SK-N-SH (cell line): ENCODE measurements at regions not wholly inside any gene's neighbourhood (a gene's known extent, or its start where the extent isn't known, plus 50 kb on each side); places are given as distances from the start of the nearest gene placed in this dataset.
A peak's percentile ranks its signal among the peaks of the same experiment; 100 is the strongest.

Experiments used
- CTCF ChIA-PET: fragments of 300-600, 350-600 bp; formaldehyde crosslinking; extraction: SDS; loops from one replicate; lab custom pipeline; 2021; lab: Yijun Ruan, JAX
- POLR2A ChIA-PET: fragments of 350-600 bp; sonication (Branson Sonifier 250); formaldehyde crosslinking; extraction: SDS; loops from one replicate; lab custom pipeline; 2020; ENCODE audit warnings: antibody characterized with exemption, inconsistent platforms; lab: Yijun Ruan, JAX
- DNase-seq: peaks from one replicate; pipeline ENCODE4 v3.0.0; 2012
- H2AFZ ChIP-seq: fragments of 200-600 bp; sonication (generic); 2 replicates; pipeline ENCODE4 v1.8.1; 2016; ENCODE audit warnings: antibody characterized with exemption, mild to moderate bottlenecking, low read depth
- H3F3A ChIP-seq: fragments of 200-600 bp; sonication (generic); replicated peaks from 2 replicates; pipeline ENCODE3; 2016; ENCODE audit warnings: antibody characterized with exemption, mild to moderate bottlenecking; ENCODE audit not compliant: insufficient read depth
- H3K27ac ChIP-seq, 2 experiments: fragments of 200-500 bp in 1 of 2; fragments of 200-600 bp in 1 of 2; sonication (Bioruptor generic) in 1 of 2; sonication (generic), shearing (Covaris generic) in 1 of 2; 2 replicates each; pipeline versions ENCODE4 v1.5.1 to v1.6.1; 2014 to 2016; ENCODE audit warnings: low read depth in 2 of 2, inconsistent platforms in 1 of 2, low read length in 1 of 2, mild to moderate bottlenecking in 1 of 2, mixed read lengths in 1 of 2
- H3K27me3 ChIP-seq: fragments of 200-600 bp; sonication (generic), shearing (Covaris generic); 2 replicates; pipeline ENCODE4 v1.6.1; 2016; ENCODE audit warnings: mixed run types; ENCODE audit not compliant: insufficient read depth
- H3K36me3 ChIP-seq, 2 experiments: fragments of 200-500 bp in 1 of 2; fragments of 200-600 bp in 1 of 2; sonication (Bioruptor generic) in 1 of 2; sonication (generic) in 1 of 2; replicated peaks in 1 of 2; 2 replicates each; pipeline versions ENCODE3 to v1.5.1; 2014 to 2016; ENCODE audit warnings: low read length in 1 of 2, mild to moderate bottlenecking in 1 of 2; ENCODE audit not compliant: insufficient read depth in 2 of 2, control insufficient read depth in 1 of 2
- H3K4me1 ChIP-seq, 2 experiments: fragments of 200-500 bp in 1 of 2; fragments of 200-600 bp in 1 of 2; sonication (Bioruptor generic) in 1 of 2; sonication (generic), shearing (Covaris generic) in 1 of 2; 2 replicates each; pipeline versions ENCODE4 v1.5.1 to v1.6.1; 2014 to 2016; ENCODE audit warnings: low read depth in 1 of 2, low read length in 1 of 2, mixed run types in 1 of 2; ENCODE audit not compliant: insufficient read depth in 2 of 2, control insufficient read depth in 1 of 2
- H3K4me2 ChIP-seq: fragments of 200-600 bp; sonication (generic), shearing (Covaris generic); 2 replicates; pipeline ENCODE4 v1.6.1; 2017; ENCODE audit warnings: mixed run types
- H3K4me3 ChIP-seq, 2 experiments: fragments of 200-500 bp in 1 of 2; fragments of 200-600 bp in 1 of 2; sonication (Bioruptor generic) in 1 of 2; sonication (generic), shearing (Covaris generic) in 1 of 2; 2 replicates each; pipeline versions ENCODE4 v1.5.1 to v1.8.1; 2014 to 2016; ENCODE audit warnings: low read depth in 2 of 2, inconsistent platforms in 1 of 2, low read length in 1 of 2, mild to moderate bottlenecking in 1 of 2, mixed read lengths in 1 of 2, moderate library complexity in 1 of 2
- H3K79me2 ChIP-seq: fragments of 200-600 bp; sonication (generic); 2 replicates; pipeline ENCODE4 v1.8.1; 2017; ENCODE audit warnings: mild to moderate bottlenecking; ENCODE audit not compliant: insufficient read depth
- H3K9ac ChIP-seq: fragments of 200-600 bp; sonication (generic); 2 replicates; pipeline ENCODE4 v1.6.1; 2017; ENCODE audit warnings: mixed run types
- H3K9me2 ChIP-seq: fragments of 200-600 bp; sonication (generic); 2 replicates; pipeline ENCODE4 v1.6.1; 2017; ENCODE audit warnings: mixed run types
- H3K9me3 ChIP-seq: fragments of 200-600 bp; sonication (generic); 2 replicates; pipeline ENCODE4 v1.6.1; 2017; ENCODE audit warnings: mixed run types, mild to moderate bottlenecking, moderate library complexity
- H4K20me1 ChIP-seq: fragments of 200-600 bp; sonication (generic); 2 replicates; pipeline ENCODE4 v1.6.1; 2017; ENCODE audit warnings: mild to moderate bottlenecking, mixed run types; ENCODE audit not compliant: insufficient read depth
- EP300 ChIP-seq, 2 experiments: IDR thresholded peaks; 2 replicates each; pipeline versions ENCODE4 v1.4.0 to v1.6.1; 2012; ENCODE audit warnings: borderline replicate concordance in 1 of 2, low read depth in 1 of 2, low read length in 1 of 2
- FOSL2 ChIP-seq: IDR thresholded peaks from 2 replicates; pipeline ENCODE4 v1.4.0; 2012; ENCODE audit warnings: low read depth, mild to moderate bottlenecking, moderate library complexity, borderline replicate concordance
- GATA2 ChIP-seq: sonication (generic); formaldehyde crosslinking; IDR thresholded peaks from 2 replicates; pipeline ENCODE4 v1.5.0; 2020; ENCODE audit warnings: mild to moderate bottlenecking, missing genetic modification reagents
- MXI1 ChIP-seq: IDR thresholded peaks from 2 replicates; pipeline ENCODE4 v1.6.1; 2012; ENCODE audit warnings: mild to moderate bottlenecking, low read depth, low read length, improper control_type of control experiment
- NFIC ChIP-seq: IDR thresholded peaks from 2 replicates; pipeline ENCODE4 v1.4.0; 2012; ENCODE audit warnings: borderline replicate concordance
- NRF1 ChIP-seq: IDR thresholded peaks from 2 replicates; pipeline ENCODE4 v1.6.1; 2012; ENCODE audit warnings: low read depth, mild to moderate bottlenecking, low read length
- RAD21 ChIP-seq: IDR thresholded peaks from 2 replicates; pipeline ENCODE4 v1.6.1; 2012; ENCODE audit warnings: mild to moderate bottlenecking, low read length
- RCOR1 ChIP-seq: fragments of 150-350 bp; IDR thresholded peaks from 2 replicates; pipeline ENCODE4 v1.6.1; 2017; ENCODE audit warnings: antibody characterized with exemption, low read length
- RFX5 ChIP-seq: IDR thresholded peaks from 2 replicates; pipeline ENCODE4 v1.6.1; 2012; ENCODE audit warnings: mild to moderate bottlenecking, improper control_type of control experiment, low read length
- SMC3 ChIP-seq: IDR thresholded peaks from 2 replicates; pipeline ENCODE4 v1.6.1; 2012; ENCODE audit warnings: low read depth, low read length, improper control_type of control experiment
- TAF1 ChIP-seq: IDR thresholded peaks from 2 replicates; pipeline ENCODE4 v1.6.1; 2012; ENCODE audit warnings: low read depth, mild to moderate bottlenecking, low read length, moderate library complexity, borderline replicate concordance
- TCF12 ChIP-seq: IDR thresholded peaks from 2 replicates; pipeline ENCODE4 v1.4.0; 2012
- TEAD4 ChIP-seq: IDR thresholded peaks from 2 replicates; pipeline ENCODE4 v1.4.0; 2012; ENCODE audit warnings: mild to moderate bottlenecking, borderline replicate concordance; ENCODE audit not compliant: insufficient read depth
- WGBS: methylation state at CpG from one replicate; pipeline ENCODE4 v1.1.6; 2017; ENCODE audit warnings: low lambda C conversion rate; 5-methylcytosine and 5-hydroxymethylcytosine counted together
- TF ChIP-seq, protein P1 (sequence below): IDR thresholded peaks from 2 replicates; pipeline ENCODE4; 2012
- TF ChIP-seq, protein P2 (sequence below): IDR thresholded peaks from 2 replicates; pipeline ENCODE4 v1.6.1; 2012; ENCODE audit warnings: mild to moderate bottlenecking, low read depth, low read length, moderate library complexity
- TF ChIP-seq, protein P3 (sequence below): fragments of 200-600 bp; sonication (generic); IDR thresholded peaks from 2 replicates; pipeline ENCODE4 v1.6.1; 2017; ENCODE audit warnings: antibody characterized with exemption, mild to moderate bottlenecking, moderate library complexity

DNA sequence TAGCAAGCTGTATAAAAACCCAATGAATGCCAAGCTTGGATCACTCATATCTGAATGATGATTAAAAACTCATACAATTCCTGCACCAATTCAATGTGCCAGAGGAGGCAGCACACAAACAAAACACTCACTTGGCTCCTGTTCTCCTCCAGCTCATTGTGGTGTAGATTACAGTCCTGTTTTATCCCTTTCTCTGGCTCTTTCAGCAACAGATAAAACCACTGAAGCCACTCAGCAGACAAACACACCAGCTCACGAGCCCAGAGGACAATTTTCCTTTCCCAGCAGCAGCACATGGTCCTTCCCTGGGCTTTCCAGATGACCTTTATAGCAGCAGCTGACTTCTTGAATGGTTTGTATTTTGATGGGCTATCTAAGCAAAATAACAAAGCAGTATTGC lies 107.3 kb upstream of the STARD3NL start:
- H3F3A ChIP-seq = no peaks in the 10 kb centered on the region
- no peaks in the 10 kb centered on the region for H4K20me1 ChIP-seq
- POLR2A ChIA-PET = no interaction called here
- H3K9me2 ChIP-seq = no peaks in the 10 kb centered on the region
- TF ChIP-seq NRF1 (no peak), RCOR1 (peak; percentile 68), TCF12 (no peak), FOSL2 (no peak), SMC3 (peak; percentile 29; the same call in 1 of the 2 replicates), RAD21 (peak; percentile 54), MXI1 (peak; percentile 91; the same call in 1 of the 2 replicates), TAF1 (no peak), NFIC (no peak), TEAD4 (no peak), EP300 (IDR thresholded peaks at IDR 0.05; ENCODE audit: borderline replicate concordance in 1 of 2, low read depth in 1 of 2, low read length in 1 of 2) (peak in 1 of 2 experiments; percentile 72; a peak in 2 of 4 replicates), RFX5 (peak; percentile 45; the same call in 1 of the 2 replicates), GATA2 (CRISPR knock-in tag) (peak; percentile 50; the same call in 1 of the 2 replicates)
- TF ChIP-seq, protein P1, sequence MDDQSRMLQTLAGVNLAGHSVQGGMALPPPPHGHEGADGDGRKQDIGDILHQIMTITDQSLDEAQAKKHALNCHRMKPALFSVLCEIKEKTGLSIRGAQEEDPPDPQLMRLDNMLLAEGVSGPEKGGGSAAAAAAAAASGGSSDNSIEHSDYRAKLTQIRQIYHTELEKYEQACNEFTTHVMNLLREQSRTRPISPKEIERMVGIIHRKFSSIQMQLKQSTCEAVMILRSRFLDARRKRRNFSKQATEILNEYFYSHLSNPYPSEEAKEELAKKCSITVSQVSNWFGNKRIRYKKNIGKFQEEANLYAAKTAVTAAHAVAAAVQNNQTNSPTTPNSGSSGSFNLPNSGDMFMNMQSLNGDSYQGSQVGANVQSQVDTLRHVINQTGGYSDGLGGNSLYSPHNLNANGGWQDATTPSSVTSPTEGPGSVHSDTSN = no peak
- TF ChIP-seq, protein P2, sequence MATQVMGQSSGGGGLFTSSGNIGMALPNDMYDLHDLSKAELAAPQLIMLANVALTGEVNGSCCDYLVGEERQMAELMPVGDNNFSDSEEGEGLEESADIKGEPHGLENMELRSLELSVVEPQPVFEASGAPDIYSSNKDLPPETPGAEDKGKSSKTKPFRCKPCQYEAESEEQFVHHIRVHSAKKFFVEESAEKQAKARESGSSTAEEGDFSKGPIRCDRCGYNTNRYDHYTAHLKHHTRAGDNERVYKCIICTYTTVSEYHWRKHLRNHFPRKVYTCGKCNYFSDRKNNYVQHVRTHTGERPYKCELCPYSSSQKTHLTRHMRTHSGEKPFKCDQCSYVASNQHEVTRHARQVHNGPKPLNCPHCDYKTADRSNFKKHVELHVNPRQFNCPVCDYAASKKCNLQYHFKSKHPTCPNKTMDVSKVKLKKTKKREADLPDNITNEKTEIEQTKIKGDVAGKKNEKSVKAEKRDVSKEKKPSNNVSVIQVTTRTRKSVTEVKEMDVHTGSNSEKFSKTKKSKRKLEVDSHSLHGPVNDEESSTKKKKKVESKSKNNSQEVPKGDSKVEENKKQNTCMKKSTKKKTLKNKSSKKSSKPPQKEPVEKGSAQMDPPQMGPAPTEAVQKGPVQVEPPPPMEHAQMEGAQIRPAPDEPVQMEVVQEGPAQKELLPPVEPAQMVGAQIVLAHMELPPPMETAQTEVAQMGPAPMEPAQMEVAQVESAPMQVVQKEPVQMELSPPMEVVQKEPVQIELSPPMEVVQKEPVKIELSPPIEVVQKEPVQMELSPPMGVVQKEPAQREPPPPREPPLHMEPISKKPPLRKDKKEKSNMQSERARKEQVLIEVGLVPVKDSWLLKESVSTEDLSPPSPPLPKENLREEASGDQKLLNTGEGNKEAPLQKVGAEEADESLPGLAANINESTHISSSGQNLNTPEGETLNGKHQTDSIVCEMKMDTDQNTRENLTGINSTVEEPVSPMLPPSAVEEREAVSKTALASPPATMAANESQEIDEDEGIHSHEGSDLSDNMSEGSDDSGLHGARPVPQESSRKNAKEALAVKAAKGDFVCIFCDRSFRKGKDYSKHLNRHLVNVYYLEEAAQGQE = no peak
- TF ChIP-seq, protein P3, sequence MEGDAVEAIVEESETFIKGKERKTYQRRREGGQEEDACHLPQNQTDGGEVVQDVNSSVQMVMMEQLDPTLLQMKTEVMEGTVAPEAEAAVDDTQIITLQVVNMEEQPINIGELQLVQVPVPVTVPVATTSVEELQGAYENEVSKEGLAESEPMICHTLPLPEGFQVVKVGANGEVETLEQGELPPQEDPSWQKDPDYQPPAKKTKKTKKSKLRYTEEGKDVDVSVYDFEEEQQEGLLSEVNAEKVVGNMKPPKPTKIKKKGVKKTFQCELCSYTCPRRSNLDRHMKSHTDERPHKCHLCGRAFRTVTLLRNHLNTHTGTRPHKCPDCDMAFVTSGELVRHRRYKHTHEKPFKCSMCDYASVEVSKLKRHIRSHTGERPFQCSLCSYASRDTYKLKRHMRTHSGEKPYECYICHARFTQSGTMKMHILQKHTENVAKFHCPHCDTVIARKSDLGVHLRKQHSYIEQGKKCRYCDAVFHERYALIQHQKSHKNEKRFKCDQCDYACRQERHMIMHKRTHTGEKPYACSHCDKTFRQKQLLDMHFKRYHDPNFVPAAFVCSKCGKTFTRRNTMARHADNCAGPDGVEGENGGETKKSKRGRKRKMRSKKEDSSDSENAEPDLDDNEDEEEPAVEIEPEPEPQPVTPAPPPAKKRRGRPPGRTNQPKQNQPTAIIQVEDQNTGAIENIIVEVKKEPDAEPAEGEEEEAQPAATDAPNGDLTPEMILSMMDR = peak; percentile 69
- H3K79me2 ChIP-seq = no peaks in the 10 kb centered on the region
- CTCF ChIA-PET = interaction anchor here (0.6 to 4.3 kb wide), 26 partner anchors 9 to 178 kb away, joined by 3 to 23 read pairs (median 5); partner anchors contain the start of genes EPDR1 and SFRP4
- WGBS = 14% methylated on average over 1 of the region's 1 CpG
- no peaks in the 10 kb centered on the region for H3K27me3 ChIP-seq
- no peak overlapping the region for H3K4me2 ChIP-seq
- no peak overlapping the region for H2AFZ ChIP-seq
- H3K4me1 ChIP-seq = no peaks in the 10 kb centered on the region; a peak in 1 of 4 replicates
- peak; percentile 73 for DNase-seq
- H3K27ac ChIP-seq = peak overlapping the region in 1 of 2 experiments; percentile 69; a peak in 2 of 4 replicates
- no peaks in the 10 kb centered on the region for H3K36me3 ChIP-seq
- H3K9me3 ChIP-seq = no peaks in the 10 kb centered on the region
- no peak overlapping the region for H3K4me3 ChIP-seq
- no peak overlapping the region for H3K9ac ChIP-seq
